Aorta (tissue), 5 donors: ENCODE measurements at regions not wholly inside any gene's neighbourhood (a gene's known extent, or its start where the extent isn't known, plus 50 kb on each side); places are given as distances from the start of the nearest gene placed in this dataset.
"Not testable (repeated sequence)": the region's sequence is repeated elsewhere in the genome, so short reads cannot be mapped to it uniquely, and the experiment has no call there.

Experiments used
- ATAC-seq: fragments of 200-7000 bp; cut with Tn5 transposase; one replicate; pipeline ENCODE4 v1.9.1; 2022; ENCODE audit warnings: moderate library complexity; ENCODE audit not compliant: low FRiP score
- DNase-seq, 2 donors: peaks; one replicate each; pipeline ENCODE4 v3.0.0-alpha.2; 2020
- H3K27ac ChIP-seq, 2 donors: one replicate each; pipeline ENCODE4 v1.5.1; 2013; ENCODE audit warnings: low read length in 2 of 2, mild to moderate bottlenecking in 2 of 2, moderate library complexity in 2 of 2, control low read depth in 1 of 2, inconsistent platforms in 1 of 2, low read depth in 1 of 2
- H3K27me3 ChIP-seq, 2 donors: one replicate each; pipeline ENCODE4 v1.6.1; 2013; ENCODE audit warnings: control low read depth in 1 of 2, low read length in 1 of 2, mild to moderate bottlenecking in 1 of 2, moderate library complexity in 1 of 2; ENCODE audit not compliant: insufficient read depth in 2 of 2, control insufficient read depth in 1 of 2
- H3K36me3 ChIP-seq, 2 donors: one replicate each; pipeline ENCODE4 v1.6.1; 2013; ENCODE audit warnings: control low read depth in 1 of 2, low read length in 1 of 2, mild to moderate bottlenecking in 1 of 2; ENCODE audit not compliant: insufficient read depth in 2 of 2, control insufficient read depth in 1 of 2
- H3K4me1 ChIP-seq, 2 donors: one replicate each; pipeline ENCODE4 v1.6.1; 2013; ENCODE audit warnings: low read length in 2 of 2, control low read depth in 1 of 2, mild to moderate bottlenecking in 1 of 2, moderate library complexity in 1 of 2; ENCODE audit not compliant: insufficient read depth in 2 of 2, control insufficient read depth in 1 of 2
- H3K4me3 ChIP-seq, 2 donors: one replicate each; pipeline ENCODE4 v1.5.1; 2013; ENCODE audit warnings: low read length in 2 of 2, control low read depth in 1 of 2, mild to moderate bottlenecking in 1 of 2
- H3K9me3 ChIP-seq: one replicate; pipeline ENCODE4 v1.6.1; 2013; ENCODE audit warnings: mild to moderate bottlenecking, low read length; ENCODE audit not compliant: control insufficient read depth
- WGBS, 2 donors: extraction: QIAGEN DNeasy Blood & Tissue Kit; methylation state at CpG; one replicate each; pipeline ENCODE4 v1.1.7; 2013; 5-methylcytosine and 5-hydroxymethylcytosine counted together
- intact Hi-C, 2 donors: fragments of 100-400 bp; cut with DNase I; formaldehyde crosslinking; loops; one replicate each; pipeline versions ENCODE4 v1.14.2 to v1.15.0; 2022
- donor health status: healthy with polysubstance abuse.
- donor health status: Bipolar disorder and iron deficiency.
- donor health status: DM: no; HTN: no; CAD: no.
- donor health status: DM: no; HTN: no; CAD: no.
- donor health status: DM: yes; HTN: yes; CAD: no.

GRCh38 chr3:178363048-178363447 is 173.2 kb upstream of the KCNMB2 start:
- H3K27ac ChIP-seq, H3K9me3 ChIP-seq, intact Hi-C loops, H3K4me1 ChIP-seq, H3K27me3 ChIP-seq, ATAC-seq, H3K4me3 ChIP-seq, DNase-seq, H3K36me3 ChIP-seq: not testable (repeated sequence)
- WGBS, 2 donors: 89 to 95% methylated on average over 2 of the region's 2 CpGs

DNA sequence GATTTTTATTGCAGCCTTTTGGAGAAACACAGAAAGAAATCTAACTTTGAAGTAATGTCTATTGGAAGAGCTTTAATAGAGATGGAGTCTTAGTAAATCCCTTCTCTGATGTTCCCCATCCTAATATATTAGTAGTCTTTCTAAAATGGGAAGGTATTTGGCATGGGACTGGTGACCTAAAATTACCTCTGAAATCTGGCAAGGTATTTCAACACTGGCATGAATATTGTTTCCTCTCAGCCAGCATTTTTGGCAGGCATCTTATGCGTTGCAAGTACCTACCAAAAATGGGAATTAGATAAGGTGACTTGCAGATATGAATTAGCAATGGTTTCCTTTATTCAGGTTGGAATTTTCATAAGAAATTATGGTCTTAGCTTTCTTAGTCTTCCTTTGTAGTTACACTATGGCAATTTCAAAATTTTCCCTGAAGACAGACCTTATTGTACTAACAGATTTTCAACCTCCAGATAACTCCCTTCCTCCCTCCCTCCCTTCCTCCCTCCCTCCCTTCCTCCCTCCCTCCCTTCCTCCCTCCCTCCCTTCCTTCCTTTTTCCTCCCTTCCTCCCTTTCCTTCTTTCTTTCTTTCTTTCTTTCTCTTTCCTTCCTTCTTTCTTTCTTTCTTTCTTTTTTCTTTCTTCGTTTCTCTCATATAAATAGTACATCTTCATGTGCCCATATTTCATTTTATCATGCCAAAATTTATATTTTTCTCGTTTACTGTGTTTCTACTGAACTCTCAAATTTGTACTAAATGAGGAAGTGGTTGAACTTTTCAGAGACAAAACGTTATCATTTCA is 168.2 kb upstream of the KCNMB2 start:
- 2 to 19% methylated on average over 4 of the region's 4 CpGs for WGBS, 2 donors
- intact Hi-C loops: no loop called here
- peak; percentile 44 for ATAC-seq
- peaks cover 2 to 3% of the 10 kb centered on the region in 2 donors for H3K4me1 ChIP-seq
- H3K36me3 ChIP-seq: no peaks in the 10 kb centered on the region
- no peaks in the 10 kb centered on the region for H3K27me3 ChIP-seq
- H3K9me3 ChIP-seq: no peaks in the 10 kb centered on the region
- H3K27ac ChIP-seq: peak overlapping the region in 1 of 2 donors; percentile 67
- no peak for DNase-seq
- no peak overlapping the region for H3K4me3 ChIP-seq

DNA sequence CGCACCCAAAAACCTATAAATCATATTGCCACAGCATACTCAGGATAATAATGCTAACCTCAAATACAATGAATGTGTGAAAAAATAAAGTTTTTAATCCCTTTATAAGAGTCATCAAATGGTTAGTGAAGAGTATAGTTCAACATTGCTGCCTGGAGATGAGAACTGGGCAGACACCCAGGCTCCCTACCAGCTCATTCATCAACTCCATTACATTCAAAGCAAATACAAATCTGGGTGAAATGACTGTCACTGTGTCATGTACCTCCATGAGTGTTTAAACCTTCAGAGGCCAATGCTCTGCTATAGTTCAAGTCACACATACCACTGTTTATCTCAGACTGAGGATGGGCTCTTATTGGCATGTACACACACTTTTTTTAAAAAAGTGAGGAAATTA is 167.2 kb upstream of the KCNMB2 start:
- Histone ChIP-seq H3K4me3 (no peak overlapping the region), H3K4me1 (peaks cover 2 to 3% of the 10 kb centered on the region in 2 donors), H3K36me3 (no peaks in the 10 kb centered on the region), H3K9me3 (no peaks in the 10 kb centered on the region), H3K27ac (peak overlapping the region; percentile 25 to 43), H3K27me3 (no peaks in the 10 kb centered on the region)
- intact Hi-C loops: no loop called here
- ATAC-seq (no peak), DNase-seq (no peak)
- 96 to 97% methylated on average over 1 of the region's 1 CpG for WGBS, 2 donors

GRCh38 chr3:178369811-178370210 is 166.4 kb upstream of the KCNMB2 start:
- Histone ChIP-seq H3K27me3 (no peaks in the 10 kb centered on the region), H3K4me3 (no peak overlapping the region), H3K4me1 (peaks cover 2 to 3% of the 10 kb centered on the region in 2 donors), H3K9me3 (no peaks in the 10 kb centered on the region), H3K27ac (peak overlapping the region in 1 of 2 donors; percentile 25), H3K36me3 (no peaks in the 10 kb centered on the region)
- ATAC-seq (no peak), DNase-seq (no peak)
- WGBS, 2 donors: 92 to 100% methylated on average over 2 of the region's 2 CpGs
- intact Hi-C loops: loop anchor here in 1 of 2 donors (10.0 kb wide), 1 partner anchor 555 kb away; no protein-coding TSS in a partner anchor

DNA sequence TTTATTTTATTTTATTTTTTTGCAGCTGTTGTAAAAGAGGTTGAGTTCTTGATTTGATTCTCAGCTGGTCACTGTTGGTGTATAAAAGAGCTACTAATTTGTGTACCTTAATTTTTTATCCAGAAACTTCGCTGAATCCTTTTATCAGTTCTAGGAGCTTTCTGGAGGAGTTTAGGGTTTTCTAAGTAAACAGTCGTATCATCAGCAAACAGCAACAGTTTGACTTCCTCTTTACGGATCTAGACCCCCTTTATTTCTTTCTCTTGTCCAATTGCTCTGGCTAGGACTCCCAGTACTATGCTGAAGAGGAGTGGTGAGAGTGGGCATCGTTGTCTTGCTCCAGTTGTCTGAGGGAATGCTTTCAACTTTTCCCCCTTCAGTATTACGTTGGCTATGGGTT is 165.8 kb upstream of the KCNMB2 start:
- ATAC-seq (no peak), DNase-seq (no peak)
- peaks cover 2 to 3% of the 10 kb centered on the region in 2 donors for H3K4me1 ChIP-seq
- H3K27me3 ChIP-seq: no peaks in the 10 kb centered on the region
- H3K9me3 ChIP-seq: no peaks in the 10 kb centered on the region
- H3K27ac ChIP-seq: no peak overlapping the region
- intact Hi-C loops: loop anchor here in 1 of 2 donors (10.0 kb wide), 1 partner anchor 556 kb away; no protein-coding TSS in a partner anchor
- 96 to 98% methylated on average over 5 of the region's 5 CpGs for WGBS, 2 donors
- no peak overlapping the region for H3K4me3 ChIP-seq
- no peaks in the 10 kb centered on the region for H3K36me3 ChIP-seq

GRCh38 chr3:178381555-178381954 is 154.7 kb upstream of the KCNMB2 start:
- H3K4me1 ChIP-seq: peaks cover 4 to 8% of the 10 kb centered on the region in 2 donors
- H3K36me3 ChIP-seq: no peaks in the 10 kb centered on the region
- no peak for ATAC-seq
- no peaks in the 10 kb centered on the region for H3K9me3 ChIP-seq
- WGBS, 2 donors: 48 to 73% methylated on average over 1 of the region's 1 CpG
- DNase-seq: no peak
- intact Hi-C loops: loop anchor here in 1 of 2 donors (10.0 kb wide), 5 partner anchors 477 to 1507 kb away; no protein-coding TSS in a partner anchor
- H3K27me3 ChIP-seq: no peaks in the 10 kb centered on the region
- no peak overlapping the region for H3K4me3 ChIP-seq
- no peak overlapping the region for H3K27ac ChIP-seq

DNA sequence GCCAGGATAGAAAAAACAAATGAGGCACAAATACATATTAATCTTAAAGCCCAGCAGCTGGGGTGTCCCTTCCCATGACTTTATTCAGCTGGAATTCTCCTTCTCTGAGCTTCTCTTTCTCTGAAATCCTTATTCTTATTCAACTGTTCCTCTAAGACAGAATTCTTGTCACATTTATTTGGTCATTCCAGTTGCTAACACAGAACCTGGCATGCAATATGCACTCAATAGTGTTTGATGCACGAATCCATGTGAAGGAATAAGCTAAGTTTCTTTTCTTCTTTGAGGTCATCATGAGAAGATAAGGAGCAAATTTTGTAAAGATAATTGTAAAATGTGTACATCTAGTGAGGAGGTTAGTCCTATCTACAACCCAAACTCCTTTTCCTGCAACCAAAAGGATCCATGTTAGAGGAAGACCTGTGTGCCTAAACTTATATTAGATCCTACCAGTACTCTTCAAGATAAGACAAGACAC is 154.2 kb upstream of the KCNMB2 start:
- H3K9me3 ChIP-seq: no peaks in the 10 kb centered on the region
- 2 to 3% methylated on average over 1 of the region's 1 CpG for WGBS, 2 donors
- H3K4me3 ChIP-seq: no peak overlapping the region
- no peaks in the 10 kb centered on the region for H3K36me3 ChIP-seq
- peaks cover 4 to 8% of the 10 kb centered on the region in 2 donors for H3K4me1 ChIP-seq
- no peaks in the 10 kb centered on the region for H3K27me3 ChIP-seq
- DNase-seq (no peak), ATAC-seq (no peak)
- no peak overlapping the region for H3K27ac ChIP-seq
- intact Hi-C loops: loop anchor here in 1 of 2 donors (10.0 kb wide), 5 partner anchors 477 to 1507 kb away; no protein-coding TSS in a partner anchor

- H3K4me1 ChIP-seq: peaks cover 4 to 8% of the 10 kb centered on the region in 2 donors
- no peak overlapping the region for H3K4me3 ChIP-seq
- no peak for ATAC-seq
- H3K36me3 ChIP-seq: no peaks in the 10 kb centered on the region
- H3K27me3 ChIP-seq: no peaks in the 10 kb centered on the region
- 0 to 6% methylated on average over 1 of the region's 1 CpG for WGBS, 2 donors
- H3K9me3 ChIP-seq: no peaks in the 10 kb centered on the region
- no peak for DNase-seq
- no peak overlapping the region for H3K27ac ChIP-seq
- intact Hi-C loops: loop anchor here in 1 of 2 donors (10.0 kb wide), 5 partner anchors 478 to 1508 kb away; no protein-coding TSS in a partner anchor
Measured at GRCh38 chr3:178382449-178383061, 153.7 kb upstream of the KCNMB2 start.
